ENCODE measurements at regions not wholly inside any gene's neighbourhood (a gene's known extent, or its start where the extent isn't known, plus 50 kb on each side); places are given as distances from the start of the nearest gene placed in this dataset.
"Not testable (repeated sequence)": the region's sequence is repeated elsewhere in the genome, so short reads cannot be mapped to it uniquely, and the experiment has no call there.

DNA sequence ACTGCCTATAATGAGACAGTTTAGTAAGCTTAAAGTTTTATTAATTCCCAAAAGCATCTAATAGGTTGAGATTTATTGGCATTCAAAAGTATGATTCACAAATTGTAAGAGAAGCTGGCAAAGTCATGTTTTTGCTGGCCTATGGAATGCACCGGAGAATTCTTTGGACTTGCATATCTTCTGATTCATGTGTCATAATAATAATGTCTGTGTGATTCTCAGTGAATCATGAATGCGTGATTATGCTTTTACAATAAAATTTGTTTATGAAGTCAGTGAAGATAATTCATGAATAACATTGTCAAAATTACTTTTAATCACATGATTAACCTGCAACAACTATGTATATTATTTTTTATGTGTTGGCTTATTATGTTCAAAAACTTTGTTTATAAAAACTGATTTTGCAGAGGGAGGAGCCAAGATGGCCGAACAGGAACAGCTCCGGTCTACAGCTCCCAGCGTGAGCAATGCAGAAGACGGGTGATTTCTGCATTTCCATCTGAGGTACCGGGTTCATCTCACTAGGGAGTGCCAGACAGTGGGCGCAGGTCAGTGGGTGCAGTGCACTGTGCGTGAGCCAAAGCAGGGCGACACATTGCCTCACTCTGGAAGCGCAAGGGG lies 389.2 kb downstream of the SRGAP2C start:
- peak; percentile 63 for DNase-seq (ENCODE audit: low spot score)

DNA sequence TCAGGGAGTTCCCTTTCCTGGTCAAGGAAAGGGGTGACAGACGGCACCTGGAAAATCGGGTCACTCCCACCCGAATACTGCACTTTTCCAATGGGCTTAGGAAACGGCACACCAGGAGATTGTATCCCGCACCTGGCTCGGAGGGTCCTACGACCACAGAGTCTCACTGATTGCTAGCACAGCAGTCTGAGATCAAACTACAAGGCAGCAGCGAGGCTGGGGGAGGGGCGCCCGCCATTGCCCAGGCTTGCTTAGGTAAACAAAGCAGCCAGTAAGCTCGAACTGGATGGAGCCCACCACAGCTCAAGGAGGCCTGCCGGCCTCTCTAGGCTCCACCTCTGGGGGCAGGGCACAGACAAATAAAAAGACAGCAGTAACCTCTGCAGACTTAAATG lies 389.7 kb downstream of the SRGAP2C start:
- DNase-seq (ENCODE audit: low spot score), result not testable (repeated sequence)

DNA sequence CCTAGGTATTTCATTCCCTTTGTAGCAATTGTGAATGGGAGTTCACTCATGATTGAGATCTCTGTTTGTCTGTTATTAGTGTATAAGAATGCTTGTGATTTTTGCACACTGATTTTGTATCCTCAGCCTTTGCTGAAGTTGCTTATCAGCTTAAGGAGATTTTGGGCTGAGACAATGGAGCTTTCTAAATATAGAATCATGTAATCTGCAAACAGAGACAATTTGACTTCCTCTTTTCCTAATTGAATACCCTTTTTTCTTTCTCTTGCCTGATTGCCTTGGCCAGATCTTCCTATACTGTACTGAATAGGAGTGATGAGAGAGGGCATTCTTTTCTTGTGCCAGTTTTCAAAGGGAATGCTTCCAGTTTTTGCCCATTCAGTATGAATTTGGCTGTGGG lies 398.1 kb downstream of the SRGAP2C start:
- DNase-seq (ENCODE audit: low spot score), result not testable (repeated sequence)

DNA sequence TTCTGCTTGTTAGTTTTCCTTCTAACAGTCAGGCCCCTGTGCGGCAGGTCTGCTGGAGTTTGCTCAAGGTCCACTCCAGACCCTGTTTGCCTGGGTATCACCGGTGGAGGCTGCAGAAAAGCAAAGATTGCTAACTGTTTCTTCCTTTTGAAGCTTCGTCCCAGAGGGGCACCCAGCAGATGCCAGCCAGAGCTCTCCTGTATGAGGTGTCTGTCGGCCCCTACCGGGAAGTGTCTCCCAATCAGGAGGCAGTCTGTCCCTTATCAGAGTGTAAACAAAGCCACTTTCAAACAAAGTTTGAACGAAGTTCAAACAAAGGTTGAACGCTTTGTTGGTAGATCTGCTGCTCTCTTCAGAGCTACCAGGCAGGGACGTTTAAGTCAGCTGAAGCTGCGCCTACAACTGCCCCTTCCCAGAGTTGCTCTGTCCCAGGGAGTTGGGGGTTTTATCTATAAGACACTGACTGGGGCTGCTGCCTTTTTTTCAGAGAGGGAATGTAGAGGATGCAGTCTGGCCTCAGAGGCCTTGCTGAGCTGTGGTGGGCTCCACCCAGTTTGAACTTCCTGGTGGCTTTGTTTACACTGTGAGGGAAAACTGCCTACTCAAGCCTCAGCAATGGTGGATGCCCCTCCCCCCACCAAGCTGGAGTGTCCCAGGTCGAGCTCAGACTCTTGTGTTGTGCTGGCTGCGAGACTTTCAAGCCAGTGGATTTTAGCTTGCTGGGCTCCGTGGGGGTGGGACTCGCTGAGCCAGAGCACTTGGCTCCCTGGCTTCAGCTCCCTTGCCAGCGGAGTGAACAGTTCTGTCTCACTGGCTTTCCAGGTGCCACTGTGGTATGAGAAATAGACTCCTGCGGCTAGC lies 401.8 kb downstream of the SRGAP2C start:
- no peak for DNase-seq (ENCODE audit: low spot score)

- no peak for DNase-seq (ENCODE audit: low spot score)
These were observed 402.4 kb downstream of the SRGAP2C start for GRCh38 chr1:121587230-121587569.

DNA sequence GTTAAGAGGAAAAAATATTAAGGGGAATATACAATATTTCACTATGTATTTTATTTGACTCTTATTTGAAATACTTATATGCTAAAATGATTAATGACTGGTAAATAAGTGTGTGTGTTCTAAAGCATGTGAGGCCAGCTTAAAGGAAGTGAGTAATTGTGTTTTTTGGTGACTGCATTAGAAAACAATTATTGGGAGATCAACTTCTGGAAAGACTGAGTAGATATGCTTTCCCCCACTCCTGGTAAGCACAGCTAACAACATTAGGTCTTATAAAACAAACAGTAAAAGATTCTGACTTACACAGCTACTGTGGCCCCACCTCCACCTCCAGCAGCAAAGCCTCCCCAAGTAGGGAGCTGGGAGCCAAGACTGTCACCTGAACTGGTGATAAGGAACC lies 403.0 kb downstream of the SRGAP2C start:
- peak; percentile 34 for DNase-seq (ENCODE audit: low spot score)

- no peak for DNase-seq (ENCODE audit: low spot score)
These were observed 409.3 kb downstream of the SRGAP2C start for GRCh38 chr1:121594096-121594495.

DNA sequence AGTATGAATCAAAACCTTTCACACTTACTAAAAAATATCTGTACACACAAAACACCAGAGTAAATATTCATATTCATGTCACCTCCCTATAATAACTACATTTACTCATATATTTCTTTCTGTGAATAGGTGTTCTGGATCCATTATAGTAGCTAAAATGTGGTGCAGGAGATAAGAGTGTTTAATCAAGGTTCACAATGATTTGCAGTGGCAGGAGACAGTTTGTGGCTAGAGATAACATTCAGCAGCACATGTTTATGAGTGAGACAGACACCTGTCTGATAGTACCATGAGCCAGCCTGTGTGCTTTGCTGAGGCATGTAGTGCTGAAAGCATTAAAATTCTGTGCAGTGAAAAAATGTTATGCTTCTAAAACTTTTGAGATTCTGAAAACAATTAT lies 410.3 kb downstream of the SRGAP2C start:
- no peak for DNase-seq (ENCODE audit: low spot score)

DNA sequence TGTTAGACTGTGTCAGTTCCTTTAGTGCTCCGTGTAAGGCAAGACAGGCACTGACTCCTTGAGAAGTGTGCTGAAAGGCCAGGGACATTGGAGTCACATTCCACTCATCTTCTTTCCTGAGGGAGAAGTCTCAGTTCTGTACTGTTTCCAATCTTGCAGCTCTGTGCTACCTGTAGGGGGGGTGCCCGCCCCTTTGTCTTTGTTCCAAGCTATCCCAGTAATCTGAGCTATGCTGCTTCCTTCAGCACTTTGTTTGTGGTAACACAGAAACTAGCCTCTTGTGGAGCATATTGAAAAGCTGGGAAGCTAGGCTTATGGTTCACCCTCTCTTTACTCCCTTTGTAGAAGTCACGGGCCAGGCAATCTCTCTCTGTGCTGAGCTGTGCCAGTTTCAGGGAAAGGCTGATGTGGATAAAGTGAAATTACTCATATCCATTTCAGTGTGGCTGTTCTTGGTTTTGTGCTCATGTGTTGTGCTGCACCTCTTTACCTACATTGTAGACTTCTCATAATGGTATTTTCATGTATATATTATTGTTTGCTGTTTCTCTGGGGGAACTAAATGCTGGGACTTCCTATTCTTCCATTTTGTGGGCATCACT lies 420.2 kb downstream of the SRGAP2C start:
- DNase-seq (ENCODE audit: low spot score), result not testable (repeated sequence)

DNA sequence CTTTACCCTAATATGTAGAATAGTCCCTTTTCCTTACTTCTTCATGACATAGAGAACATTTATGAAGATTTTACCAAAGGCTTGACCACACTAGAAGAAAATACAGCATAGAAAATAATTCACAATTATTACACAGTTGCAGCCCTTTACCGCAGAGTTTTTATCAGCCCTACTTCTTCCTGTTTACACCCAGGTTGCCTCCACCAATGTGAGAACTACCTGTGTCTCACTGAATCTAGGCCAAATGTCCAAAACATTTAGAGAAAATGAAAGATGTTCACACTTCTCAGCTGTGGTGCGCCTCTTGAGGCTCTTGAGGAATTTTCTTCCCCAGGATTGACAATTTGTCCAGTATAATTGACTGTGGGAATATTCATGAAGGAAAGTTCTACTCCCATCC lies 422.7 kb downstream of the SRGAP2C start:
- not testable (repeated sequence) for DNase-seq (ENCODE audit: low spot score)
